ENCODE measurements at regions not wholly inside any gene's neighbourhood (a gene's known extent, or its start where the extent isn't known, plus 50 kb on each side); places are given as distances from the start of the nearest gene placed in this dataset.

DNA sequence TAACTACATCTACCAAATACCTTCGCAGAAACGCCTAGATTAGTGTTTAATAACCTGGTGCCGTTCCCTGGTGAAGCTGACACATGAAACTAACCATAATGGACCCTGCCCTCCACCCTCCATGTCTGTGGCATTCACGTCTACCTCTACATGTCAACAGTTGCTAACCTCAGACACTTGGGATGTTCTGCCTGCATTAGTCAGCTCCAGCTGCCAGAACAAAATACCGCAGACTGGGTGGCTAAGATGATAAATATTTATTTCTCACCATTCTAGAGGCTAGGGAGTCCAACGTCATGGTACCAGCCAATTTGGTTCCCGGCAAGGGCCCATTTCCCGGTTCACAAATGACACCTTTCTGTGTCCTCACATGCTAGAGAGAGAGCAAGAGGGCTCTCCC lies 118.5 kb upstream of the CHST15 start:
- no peaks in the 10 kb centered on the region for H3K4me1 ChIP-seq (ENCODE audit: control insufficient read depth, insufficient read depth, low read length)
- ChIA-PET POLR2A (no interaction called here), CTCF (no interaction called here)
- no peak overlapping the region for H3K4me3 ChIP-seq (ENCODE audit: low read depth, low read length)
- H3K27ac ChIP-seq (ENCODE audit: extremely low read depth, low read depth, low read length): no peak overlapping the region
- H3K9me3 ChIP-seq (ENCODE audit: control insufficient read depth, insufficient read depth, low read depth, low read length): no peaks in the 10 kb centered on the region
- TF ChIP-seq GLIS2 (tag by site-specific recombination; IDR thresholded peaks at IDR 0.05) (no peak), EGR2 (tag by site-specific recombination; IDR thresholded peaks at IDR 0.05; ENCODE audit: low read depth) (no peak), SP2 (tag by site-specific recombination; IDR thresholded peaks at IDR 0.05) (no peak), ZNF354C (tag by site-specific recombination; IDR thresholded peaks at IDR 0.05; ENCODE audit: borderline replicate concordance, low read depth) (no peak), KLF16 (tag by site-specific recombination; IDR thresholded peaks at IDR 0.05) (no peak), ZNF174 (tag by site-specific recombination; IDR thresholded peaks at IDR 0.05) (no peak), SETDB1 (IDR thresholded peaks at IDR 0.05; ENCODE audit: insufficient read length, low read length) (no peak), ZNF623 (tag by site-specific recombination; IDR thresholded peaks at IDR 0.05) (no peak), ZNF558 (tag by site-specific recombination; IDR thresholded peaks at IDR 0.05) (no peak), YY1 (tag by site-specific recombination; IDR thresholded peaks at IDR 0.05) (no peak), TRIM28 (IDR thresholded peaks at IDR 0.05; ENCODE audit: borderline replicate concordance, low read length) (no peak), ZNF501 (tag by site-specific recombination; IDR thresholded peaks at IDR 0.05) (no peak)
- TF ChIP-seq, protein P1, sequence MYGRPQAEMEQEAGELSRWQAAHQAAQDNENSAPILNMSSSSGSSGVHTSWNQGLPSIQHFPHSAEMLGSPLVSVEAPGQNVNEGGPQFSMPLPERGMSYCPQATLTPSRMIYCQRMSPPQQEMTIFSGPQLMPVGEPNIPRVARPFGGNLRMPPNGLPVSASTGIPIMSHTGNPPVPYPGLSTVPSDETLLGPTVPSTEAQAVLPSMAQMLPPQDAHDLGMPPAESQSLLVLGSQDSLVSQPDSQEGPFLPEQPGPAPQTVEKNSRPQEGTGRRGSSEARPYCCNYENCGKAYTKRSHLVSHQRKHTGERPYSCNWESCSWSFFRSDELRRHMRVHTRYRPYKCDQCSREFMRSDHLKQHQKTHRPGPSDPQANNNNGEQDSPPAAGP (tag by site-specific recombination; IDR thresholded peaks at IDR 0.05): no peak
- TF ChIP-seq, protein P2, sequence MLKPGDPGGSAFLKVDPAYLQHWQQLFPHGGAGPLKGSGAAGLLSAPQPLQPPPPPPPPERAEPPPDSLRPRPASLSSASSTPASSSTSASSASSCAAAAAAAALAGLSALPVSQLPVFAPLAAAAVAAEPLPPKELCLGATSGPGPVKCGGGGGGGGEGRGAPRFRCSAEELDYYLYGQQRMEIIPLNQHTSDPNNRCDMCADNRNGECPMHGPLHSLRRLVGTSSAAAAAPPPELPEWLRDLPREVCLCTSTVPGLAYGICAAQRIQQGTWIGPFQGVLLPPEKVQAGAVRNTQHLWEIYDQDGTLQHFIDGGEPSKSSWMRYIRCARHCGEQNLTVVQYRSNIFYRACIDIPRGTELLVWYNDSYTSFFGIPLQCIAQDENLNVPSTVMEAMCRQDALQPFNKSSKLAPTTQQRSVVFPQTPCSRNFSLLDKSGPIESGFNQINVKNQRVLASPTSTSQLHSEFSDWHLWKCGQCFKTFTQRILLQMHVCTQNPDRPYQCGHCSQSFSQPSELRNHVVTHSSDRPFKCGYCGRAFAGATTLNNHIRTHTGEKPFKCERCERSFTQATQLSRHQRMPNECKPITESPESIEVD (tag by site-specific recombination; IDR thresholded peaks at IDR 0.05): no peak
- TF ChIP-seq, protein P3, sequence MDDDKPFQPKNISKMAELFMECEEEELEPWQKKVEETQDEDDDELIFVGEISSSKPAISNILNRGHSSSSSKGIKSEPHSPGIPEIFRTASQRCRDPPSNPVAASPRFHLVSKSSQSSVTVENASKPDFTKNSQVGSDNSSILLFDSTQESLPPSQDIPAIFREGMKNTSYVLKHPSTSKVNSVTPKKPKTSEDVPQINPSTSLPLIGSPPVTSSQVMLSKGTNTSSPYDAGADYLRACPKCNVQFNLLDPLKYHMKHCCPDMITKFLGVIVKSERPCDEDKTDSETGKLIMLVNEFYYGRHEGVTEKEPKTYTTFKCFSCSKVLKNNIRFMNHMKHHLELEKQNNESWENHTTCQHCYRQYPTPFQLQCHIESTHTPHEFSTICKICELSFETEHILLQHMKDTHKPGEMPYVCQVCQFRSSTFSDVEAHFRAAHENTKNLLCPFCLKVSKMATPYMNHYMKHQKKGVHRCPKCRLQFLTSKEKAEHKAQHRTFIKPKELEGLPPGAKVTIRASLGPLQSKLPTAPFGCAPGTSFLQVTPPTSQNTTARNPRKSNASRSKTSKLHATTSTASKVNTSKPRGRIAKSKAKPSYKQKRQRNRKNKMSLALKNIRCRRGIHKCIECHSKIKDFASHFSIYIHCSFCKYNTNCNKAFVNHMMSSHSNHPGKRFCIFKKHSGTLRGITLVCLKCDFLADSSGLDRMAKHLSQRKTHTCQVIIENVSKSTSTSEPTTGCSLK (tag by site-specific recombination; IDR thresholded peaks at IDR 0.05): no peak
- TF ChIP-seq, protein P4, sequence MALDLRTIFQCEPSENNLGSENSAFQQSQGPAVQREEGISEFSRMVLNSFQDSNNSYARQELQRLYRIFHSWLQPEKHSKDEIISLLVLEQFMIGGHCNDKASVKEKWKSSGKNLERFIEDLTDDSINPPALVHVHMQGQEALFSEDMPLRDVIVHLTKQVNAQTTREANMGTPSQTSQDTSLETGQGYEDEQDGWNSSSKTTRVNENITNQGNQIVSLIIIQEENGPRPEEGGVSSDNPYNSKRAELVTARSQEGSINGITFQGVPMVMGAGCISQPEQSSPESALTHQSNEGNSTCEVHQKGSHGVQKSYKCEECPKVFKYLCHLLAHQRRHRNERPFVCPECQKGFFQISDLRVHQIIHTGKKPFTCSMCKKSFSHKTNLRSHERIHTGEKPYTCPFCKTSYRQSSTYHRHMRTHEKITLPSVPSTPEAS (tag by site-specific recombination; IDR thresholded peaks at IDR 0.05): no peak
- H3K36me3 ChIP-seq (ENCODE audit: control insufficient read depth in 2 of 2, insufficient read depth in 1 of 2, low read length in 2 of 2): no peaks in the 10 kb centered on the region

DNA sequence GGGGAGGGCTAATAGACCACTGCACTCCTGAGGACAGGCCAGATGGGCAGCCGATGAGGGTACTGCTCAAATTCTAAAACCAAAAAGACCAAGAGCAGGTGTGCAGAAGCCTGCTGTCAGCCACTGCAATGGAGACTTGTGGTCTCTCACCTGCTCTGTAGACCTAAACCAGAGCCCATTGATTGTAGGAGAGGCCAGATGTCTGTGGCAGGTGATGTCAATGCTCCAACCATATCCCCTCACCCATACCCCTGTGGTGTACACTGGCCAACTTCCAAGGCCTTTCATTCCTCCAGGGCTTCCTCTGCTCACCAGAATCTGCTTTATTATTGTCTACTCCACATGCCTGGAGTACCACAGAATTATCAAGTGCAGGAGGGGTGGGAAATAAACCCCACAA lies 116.9 kb upstream of the CHST15 start:
- TF ChIP-seq ZNF324 (tag by site-specific recombination; IDR thresholded peaks at IDR 0.05) (no peak), BCL11A (tag by site-specific recombination; IDR thresholded peaks at IDR 0.05; ENCODE audit: low read depth) (no peak), ZNF670 (tag by site-specific recombination; IDR thresholded peaks at IDR 0.05; ENCODE audit: low read depth) (no peak), KLF7 (tag by site-specific recombination; IDR thresholded peaks at IDR 0.05; ENCODE audit: borderline replicate concordance) (no peak)
- Histone ChIP-seq H3K4me1 (ENCODE audit: control insufficient read depth, insufficient read depth, low read length) (no peaks in the 10 kb centered on the region), H3K4me3 (ENCODE audit: low read depth, low read length) (no peak overlapping the region), H3K36me3 (ENCODE audit: control insufficient read depth in 2 of 2, insufficient read depth in 1 of 2, low read length in 2 of 2) (no peaks in the 10 kb centered on the region), H3K27ac (ENCODE audit: extremely low read depth, low read depth, low read length) (no peak overlapping the region), H3K9me3 (ENCODE audit: control insufficient read depth, insufficient read depth, low read depth, low read length) (no peaks in the 10 kb centered on the region)
- POLR2A ChIA-PET: no interaction called here
- CTCF ChIA-PET: no interaction called here

Measured in HEK293 (cell line).